Glomerular visceral epithelial cell (primary cell): ENCODE measurements at regions not wholly inside any gene's neighbourhood (a gene's known extent, or its start where the extent isn't known, plus 50 kb on each side); places are given as distances from the start of the nearest gene placed in this dataset.

Source experiments
- DNase-seq: peaks from one replicate; pipeline ENCODE4 v3.0.0-alpha.2; 2016; ENCODE audit errors: extremely low spot score

- peak; percentile 85 for DNase-seq
These were observed 87.2 kb downstream of the PTTG1 start for GRCh38 chr5:160508780-160509361.

DNA sequence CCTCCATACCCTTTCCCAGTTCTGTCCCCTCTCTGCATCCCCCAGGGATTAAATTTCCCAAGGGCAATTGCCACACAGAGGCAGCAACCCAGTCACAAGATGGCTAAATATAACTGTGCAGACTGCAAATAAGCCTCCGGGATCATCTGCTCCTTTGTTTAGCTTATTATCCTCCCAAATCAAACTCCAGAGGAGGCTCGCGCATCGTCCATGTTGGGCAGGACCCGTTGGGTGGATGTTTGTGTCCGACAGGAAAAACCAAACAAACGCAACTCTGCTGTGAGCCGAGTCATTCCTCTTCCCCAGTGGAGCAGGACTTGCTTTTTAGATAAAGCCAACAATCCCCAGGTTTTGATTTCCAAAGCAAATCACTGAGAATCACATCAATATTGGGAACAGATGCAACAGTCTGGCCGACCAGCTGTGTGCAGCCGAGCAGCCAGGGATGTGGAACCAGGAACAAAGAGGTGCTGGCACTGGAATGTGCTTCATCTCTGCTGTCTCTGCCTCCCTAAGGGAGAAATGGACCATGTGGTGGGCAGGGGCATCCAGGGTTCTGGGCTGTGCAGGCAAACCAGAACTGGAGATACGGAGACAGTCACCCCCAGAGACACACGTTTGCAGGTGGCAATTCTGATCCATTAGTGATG lies 89.8 kb downstream of the PTTG1 start:
- DNase-seq: no peak
